Memory B cell (primary cell): ENCODE measurements at regions not wholly inside any gene's neighbourhood (a gene's known extent, or its start where the extent isn't known, plus 50 kb on each side); places are given as distances from the start of the nearest gene placed in this dataset.

Source experiments
- ATAC-seq: fragments of 150-1000 bp; cut with Tn5 transposase; 2 replicates; pipeline ENCODE4 v1.10.0; 2021; ENCODE audit warnings: low read depth, mild to moderate bottlenecking, moderate library complexity
- DNase-seq, 2 donors: peaks; one replicate each; pipeline ENCODE4 v3.0.0; 2022; ENCODE audit warnings: low spot score in 2 of 2
- H3K27ac Mint-ChIP-seq: one replicate; pipeline ENCODE4 v1.8.0; 2022; ENCODE audit warnings: mild to moderate bottlenecking, moderate library complexity, mixed read lengths
- H3K27me3 Mint-ChIP-seq: one replicate; pipeline ENCODE4 v1.8.0; 2022; ENCODE audit warnings: mixed read lengths
- H3K36me3 Mint-ChIP-seq: one replicate; pipeline ENCODE4 v1.8.0; 2022; ENCODE audit warnings: mild to moderate bottlenecking, mixed read lengths
- H3K4me1 Mint-ChIP-seq: one replicate; pipeline ENCODE4 v1.8.0; 2022; ENCODE audit warnings: mixed read lengths
- H3K4me3 Mint-ChIP-seq: one replicate; pipeline ENCODE4 v1.8.0; 2022; ENCODE audit warnings: mild to moderate bottlenecking, moderate library complexity, mixed read lengths
- H3K9me3 Mint-ChIP-seq: one replicate; pipeline ENCODE4 v1.8.0; 2022; ENCODE audit warnings: mixed read lengths

- Mint-ChIP-seq H3K27ac (no peak overlapping the region), H3K4me3 (no peak overlapping the region), H3K36me3 (peaks cover 2% of the 10 kb centered on the region), H3K4me1 (no peaks in the 10 kb centered on the region), H3K9me3 (peaks cover 8% of the 10 kb centered on the region), H3K27me3 (peaks cover 13% of the 10 kb centered on the region)
- no peak for ATAC-seq
- no peak for DNase-seq
These were observed 1540.3 kb upstream of the TMEM132C start for GRCh38 chr12:126726481-126727217.

DNA sequence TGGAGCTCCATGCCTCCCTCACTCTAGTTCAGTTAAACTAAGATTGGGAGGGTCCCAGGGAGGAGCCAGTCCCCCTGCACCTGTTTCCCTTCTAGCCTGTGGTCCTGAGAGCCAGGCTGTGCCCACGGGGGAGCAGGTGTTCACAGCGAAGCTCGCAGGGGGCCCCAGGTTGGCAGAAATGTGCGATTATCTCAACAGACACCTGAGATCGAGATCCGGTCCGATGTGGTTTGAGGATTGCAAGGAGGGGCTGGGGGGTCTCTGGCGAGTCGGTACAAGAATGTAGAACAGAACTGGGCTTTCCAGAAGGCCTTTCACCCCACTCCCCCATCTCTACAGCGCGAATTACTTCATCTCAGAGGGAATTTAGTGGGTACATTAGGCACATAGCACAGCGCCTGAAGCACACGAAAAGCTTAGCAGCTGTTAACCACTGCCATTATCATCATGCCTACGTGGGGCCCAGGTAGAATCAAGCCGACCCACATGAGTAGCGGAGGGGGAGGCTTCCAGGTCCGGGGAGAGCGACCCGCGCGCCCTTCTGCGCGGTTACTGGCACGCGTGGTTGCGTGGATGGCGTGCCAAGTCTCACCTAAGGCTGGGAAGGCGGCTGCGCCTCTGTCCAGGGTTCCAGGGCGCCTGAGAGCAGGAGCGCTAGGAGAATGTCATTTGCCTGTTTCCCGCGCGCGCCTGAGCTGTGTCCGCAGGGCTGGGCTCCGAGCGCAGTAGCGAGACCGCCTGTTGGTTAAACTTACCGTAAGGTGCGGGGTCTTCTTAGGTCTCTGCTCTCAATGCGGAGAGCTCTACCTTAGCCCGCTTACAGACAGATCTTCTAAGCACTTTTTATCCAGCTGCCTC lies 1539.5 kb upstream of the TMEM132C start:
- no peak overlapping the region for H3K4me3 Mint-ChIP-seq
- H3K27me3 Mint-ChIP-seq: peaks cover 13% of the 10 kb centered on the region
- no peak for ATAC-seq

DNA sequence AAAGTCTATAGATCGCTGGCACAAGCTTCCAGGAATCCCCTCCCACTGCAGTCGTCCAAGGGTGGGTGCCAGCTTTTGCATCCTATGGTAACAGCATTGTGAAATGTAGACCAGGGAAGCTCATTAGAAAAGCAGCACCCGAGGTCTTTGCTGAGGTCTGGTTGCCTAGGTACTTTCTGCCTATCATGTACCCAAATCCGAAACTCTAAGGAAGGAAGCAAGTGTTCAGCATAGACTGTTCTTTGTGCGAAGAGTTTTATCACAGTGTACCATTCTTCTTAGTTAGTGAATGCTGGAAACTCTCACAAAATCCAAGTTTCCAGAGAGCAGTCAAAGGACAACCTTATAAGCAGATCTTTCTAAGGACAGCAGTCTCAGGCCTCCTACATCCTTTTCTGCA lies 1532.7 kb upstream of the TMEM132C start:
- Mint-ChIP-seq H3K9me3 (peaks cover 3% of the 10 kb centered on the region), H3K4me3 (no peak overlapping the region)
- no peak for ATAC-seq

More for the DNA sequence above, 1539.5 kb upstream of the TMEM132C start:
- no peak for DNase-seq
- peaks cover 2% of the 10 kb centered on the region for H3K36me3 Mint-ChIP-seq
- no peaks in the 10 kb centered on the region for H3K4me1 Mint-ChIP-seq
- H3K9me3 Mint-ChIP-seq: peaks cover 8% of the 10 kb centered on the region
- H3K27ac Mint-ChIP-seq: no peak overlapping the region

DNA sequence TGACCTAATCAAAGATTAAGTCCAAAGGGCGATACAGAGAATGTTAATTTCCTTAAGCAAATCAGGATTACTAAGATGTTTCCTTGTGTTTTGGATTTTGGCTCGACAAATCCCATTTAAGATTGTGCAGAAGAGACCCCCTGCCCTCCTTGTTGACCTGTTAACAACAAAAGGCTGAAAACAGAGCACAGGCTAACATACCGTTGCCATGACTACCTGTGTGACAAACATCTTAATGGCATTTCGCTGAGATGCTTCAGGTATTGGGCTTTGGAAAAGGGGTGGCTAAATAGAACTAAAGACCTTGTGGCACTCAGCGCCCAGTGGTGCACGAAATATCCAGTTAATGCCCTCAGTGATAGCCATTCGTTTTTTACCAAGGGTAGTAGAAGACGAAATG lies 1532.3 kb upstream of the TMEM132C start:
- Mint-ChIP-seq H3K27me3 (no peaks in the 10 kb centered on the region), H3K4me3 (no peak overlapping the region), H3K27ac (no peak overlapping the region), H3K36me3 (no peaks in the 10 kb centered on the region), H3K9me3 (peaks cover 3% of the 10 kb centered on the region), H3K4me1 (no peaks in the 10 kb centered on the region)
- ATAC-seq (no peak), DNase-seq (no peak)

More for the DNA sequence above, 1532.7 kb upstream of the TMEM132C start:
- no peaks in the 10 kb centered on the region for H3K4me1 Mint-ChIP-seq
- no peaks in the 10 kb centered on the region for H3K36me3 Mint-ChIP-seq
- H3K27ac Mint-ChIP-seq: no peak overlapping the region
- no peak for DNase-seq
- H3K27me3 Mint-ChIP-seq: no peaks in the 10 kb centered on the region

- Mint-ChIP-seq H3K4me1 (no peaks in the 10 kb centered on the region), H3K36me3 (peaks cover 10% of the 10 kb centered on the region), H3K27ac (no peak overlapping the region), H3K4me3 (no peak overlapping the region), H3K9me3 (peaks cover 3% of the 10 kb centered on the region), H3K27me3 (no peaks in the 10 kb centered on the region)
- no peak for ATAC-seq
- DNase-seq: no peak
These were observed 1525.3 kb upstream of the TMEM132C start for GRCh38 chr12:126741536-126742240.

DNA sequence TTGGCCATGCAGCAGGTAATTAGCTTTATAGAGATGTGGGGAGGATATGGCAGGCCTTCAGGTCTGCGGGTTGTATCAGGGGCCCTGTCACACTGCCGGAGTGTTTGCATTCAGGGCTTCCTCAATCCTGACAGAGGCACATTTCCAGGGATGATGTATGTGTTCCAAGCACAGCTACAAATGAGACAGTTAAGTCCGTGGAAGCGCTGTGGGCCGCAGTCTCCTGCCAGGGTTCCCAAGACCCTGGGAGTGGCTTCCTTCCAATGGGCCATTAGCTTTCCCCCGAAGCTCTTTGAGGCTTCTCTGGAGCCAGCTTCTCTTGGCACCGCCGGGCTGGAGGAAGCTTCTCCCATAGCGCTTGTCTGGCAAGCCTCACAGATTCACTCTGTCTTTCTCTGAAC lies 1524.7 kb upstream of the TMEM132C start:
- DNase-seq (no peak), ATAC-seq (no peak)
- H3K4me3 Mint-ChIP-seq: no peak overlapping the region
- H3K27me3 Mint-ChIP-seq: no peaks in the 10 kb centered on the region
- peaks cover 3% of the 10 kb centered on the region for H3K9me3 Mint-ChIP-seq
- H3K27ac Mint-ChIP-seq: no peak overlapping the region
- no peaks in the 10 kb centered on the region for H3K4me1 Mint-ChIP-seq
- peaks cover 10% of the 10 kb centered on the region for H3K36me3 Mint-ChIP-seq

GRCh38 chr12:126747530-126748149 lies 1519.3 kb upstream of the TMEM132C start:
- no peaks in the 10 kb centered on the region for H3K4me1 Mint-ChIP-seq
- H3K9me3 Mint-ChIP-seq: no peaks in the 10 kb centered on the region
- H3K27me3 Mint-ChIP-seq: no peaks in the 10 kb centered on the region
- H3K27ac Mint-ChIP-seq: no peak overlapping the region
- H3K36me3 Mint-ChIP-seq: peaks cover 10% of the 10 kb centered on the region
- peak; percentile 56 for ATAC-seq
- H3K4me3 Mint-ChIP-seq: no peak overlapping the region
- DNase-seq: peak; percentile 45

GRCh38 chr12:126752021-126752420 lies 1514.9 kb upstream of the TMEM132C start:
- peaks cover 16% of the 10 kb centered on the region for H3K36me3 Mint-ChIP-seq

DNA sequence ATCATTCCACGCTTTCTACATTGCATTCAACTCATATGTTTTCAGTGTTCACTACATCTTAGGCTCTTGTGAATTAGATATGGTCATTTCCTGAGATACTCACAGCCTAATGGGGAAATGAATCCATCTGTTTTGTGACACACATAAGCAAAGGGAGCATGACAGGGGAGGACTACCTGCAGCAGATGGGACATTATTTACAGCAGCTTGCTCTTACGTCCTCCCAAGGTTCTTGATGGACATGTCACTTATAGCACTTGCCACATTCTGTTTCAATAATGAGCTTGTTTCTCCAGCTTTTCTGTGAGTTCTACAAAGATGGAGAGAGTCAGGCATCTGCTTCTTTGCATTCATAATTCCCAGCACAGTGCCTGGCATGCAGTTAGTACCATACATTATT lies 1509.6 kb upstream of the TMEM132C start:
- Mint-ChIP-seq H3K27me3 (no peaks in the 10 kb centered on the region), H3K36me3 (peaks cover 34% of the 10 kb centered on the region), H3K4me3 (no peak overlapping the region), H3K9me3 (no peaks in the 10 kb centered on the region), H3K4me1 (peaks cover 11% of the 10 kb centered on the region), H3K27ac (no peak overlapping the region)
- ATAC-seq: no peak
- no peak for DNase-seq

More at GRCh38 chr12:126752021-126752420, 1514.9 kb upstream of the TMEM132C start:
- ATAC-seq (no peak), DNase-seq (no peak)
- H3K4me1 Mint-ChIP-seq: peaks cover 2% of the 10 kb centered on the region
- H3K27ac Mint-ChIP-seq: no peak overlapping the region
- no peaks in the 10 kb centered on the region for H3K27me3 Mint-ChIP-seq
- no peaks in the 10 kb centered on the region for H3K9me3 Mint-ChIP-seq
- H3K4me3 Mint-ChIP-seq: no peak overlapping the region

- Mint-ChIP-seq H3K27ac (peak overlapping the region; percentile 22), H3K4me3 (no peak overlapping the region), H3K36me3 (peaks cover 48% of the 10 kb centered on the region)
These were observed 1506.9 kb upstream of the TMEM132C start for GRCh38 chr12:126760092-126760491.

GRCh38 chr12:126761420-126761819 lies 1505.5 kb upstream of the TMEM132C start:
- H3K4me3 Mint-ChIP-seq: no peak overlapping the region
- H3K4me1 Mint-ChIP-seq: peaks cover 15% of the 10 kb centered on the region
- ATAC-seq: no peak

More at GRCh38 chr12:126760092-126760491, 1506.9 kb upstream of the TMEM132C start:
- DNase-seq (no peak), ATAC-seq (no peak)
- H3K4me1 Mint-ChIP-seq: peaks cover 15% of the 10 kb centered on the region
- peaks cover 9% of the 10 kb centered on the region for H3K9me3 Mint-ChIP-seq
- no peaks in the 10 kb centered on the region for H3K27me3 Mint-ChIP-seq

GRCh38 chr12:126762150-126762549 lies 1504.8 kb upstream of the TMEM132C start:
- H3K36me3 Mint-ChIP-seq: peaks cover 63% of the 10 kb centered on the region
- H3K4me3 Mint-ChIP-seq: no peak overlapping the region
- H3K9me3 Mint-ChIP-seq: peaks cover 13% of the 10 kb centered on the region
- peak; percentile 58 for ATAC-seq
- H3K27me3 Mint-ChIP-seq: no peaks in the 10 kb centered on the region
- no peak for DNase-seq
- H3K27ac Mint-ChIP-seq: no peak overlapping the region
- H3K4me1 Mint-ChIP-seq: peaks cover 19% of the 10 kb centered on the region

More at GRCh38 chr12:126761420-126761819, 1505.5 kb upstream of the TMEM132C start:
- Mint-ChIP-seq H3K36me3 (peaks cover 57% of the 10 kb centered on the region), H3K9me3 (peaks cover 9% of the 10 kb centered on the region), H3K27me3 (no peaks in the 10 kb centered on the region), H3K27ac (peak overlapping the region; percentile 6)
- no peak for DNase-seq

DNA sequence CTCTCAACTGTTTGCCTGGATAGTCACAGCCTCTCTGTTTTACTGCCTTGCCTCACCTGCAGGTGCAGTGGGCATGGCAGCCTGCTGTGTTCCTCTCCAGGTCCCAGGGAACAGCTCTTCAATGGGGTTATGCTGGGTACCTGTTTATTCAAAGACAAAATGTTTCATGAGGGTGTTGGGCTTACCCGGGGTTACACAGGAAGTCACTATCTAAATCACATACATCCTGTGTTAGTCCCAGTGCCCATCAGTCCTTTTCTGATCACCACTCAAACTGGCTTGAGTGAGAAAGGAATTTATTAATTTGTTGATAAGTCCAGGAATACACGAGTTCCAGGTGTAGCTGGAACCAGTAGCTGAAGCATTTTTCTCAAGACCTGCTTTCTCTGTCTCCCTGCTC lies 1503.6 kb upstream of the TMEM132C start:
- H3K36me3 Mint-ChIP-seq: peaks cover 65% of the 10 kb centered on the region
- peaks cover 17% of the 10 kb centered on the region for H3K4me1 Mint-ChIP-seq
- no peak overlapping the region for H3K27ac Mint-ChIP-seq
- no peak for ATAC-seq
- no peak for DNase-seq
- peaks cover 13% of the 10 kb centered on the region for H3K9me3 Mint-ChIP-seq
- H3K4me3 Mint-ChIP-seq: no peak overlapping the region
- no peaks in the 10 kb centered on the region for H3K27me3 Mint-ChIP-seq
